ENCODE measurements at regions not wholly inside any gene's neighbourhood (a gene's known extent, or its start where the extent isn't known, plus 50 kb on each side); places are given as distances from the start of the nearest gene placed in this dataset.

GRCh38 chr2:7660816-7661215 is 743.6 kb downstream of the RNF144A start:
- Histone ChIP-seq H3K27me3 (replicated peaks; ENCODE audit: control insufficient read depth, insufficient read depth, low read length) (no peaks in the 10 kb centered on the region), H3K4me3 (replicated peaks; ENCODE audit: low read depth, low read length) (no peak overlapping the region), H3K36me3 (ENCODE audit: control insufficient read depth, insufficient read depth, low read length) (no peaks in the 10 kb centered on the region)
- no peak for DNase-seq (ENCODE audit: extremely low read depth, insufficient read length)
- no peak for TF ChIP-seq CTCF (IDR thresholded peaks at IDR 0.05; ENCODE audit: insufficient read depth, low read length, poor library complexity, severe bottlenecking)

GRCh38 chr2:7661502-7661901 is 744.3 kb downstream of the RNF144A start:
- no peak for TF ChIP-seq CTCF (IDR thresholded peaks at IDR 0.05; ENCODE audit: insufficient read depth, low read length, poor library complexity, severe bottlenecking)
- no peaks in the 10 kb centered on the region for H3K27me3 ChIP-seq (replicated peaks; ENCODE audit: control insufficient read depth, insufficient read depth, low read length)
- H3K4me3 ChIP-seq (replicated peaks; ENCODE audit: low read depth, low read length) = no peak overlapping the region
- no peak for DNase-seq (ENCODE audit: extremely low read depth, insufficient read length)
- H3K36me3 ChIP-seq (ENCODE audit: control insufficient read depth, insufficient read depth, low read length) = no peaks in the 10 kb centered on the region

GRCh38 chr2:7665880-7666279 is 748.7 kb downstream of the RNF144A start:
- TF ChIP-seq CTCF (IDR thresholded peaks at IDR 0.05; ENCODE audit: insufficient read depth, low read length, poor library complexity, severe bottlenecking) = no peak
- Histone ChIP-seq H3K27me3 (replicated peaks; ENCODE audit: control insufficient read depth, insufficient read depth, low read length) (no peaks in the 10 kb centered on the region), H3K36me3 (ENCODE audit: control insufficient read depth, insufficient read depth, low read length) (no peaks in the 10 kb centered on the region), H3K4me3 (replicated peaks; ENCODE audit: low read depth, low read length) (no peak overlapping the region)
- no peak for DNase-seq (ENCODE audit: extremely low read depth, insufficient read length)

GRCh38 chr2:7666596-7667259 is 749.5 kb downstream of the RNF144A start:
- no peak for DNase-seq (ENCODE audit: extremely low read depth, insufficient read length)

GRCh38 chr2:7667260-7667757 is 750.1 kb downstream of the RNF144A start:
- Histone ChIP-seq H3K4me3 (replicated peaks; ENCODE audit: low read depth, low read length) (no peak overlapping the region), H3K27me3 (replicated peaks; ENCODE audit: control insufficient read depth, insufficient read depth, low read length) (no peaks in the 10 kb centered on the region), H3K36me3 (ENCODE audit: control insufficient read depth, insufficient read depth, low read length) (no peaks in the 10 kb centered on the region)
- no peak for DNase-seq (ENCODE audit: extremely low read depth, insufficient read length)
- TF ChIP-seq CTCF (IDR thresholded peaks at IDR 0.05; ENCODE audit: insufficient read depth, low read length, poor library complexity, severe bottlenecking) = no peak

More at GRCh38 chr2:7666596-7667259, 749.5 kb downstream of the RNF144A start:
- no peak overlapping the region for H3K4me3 ChIP-seq (replicated peaks; ENCODE audit: low read depth, low read length)
- TF ChIP-seq CTCF (IDR thresholded peaks at IDR 0.05; ENCODE audit: insufficient read depth, low read length, poor library complexity, severe bottlenecking) = no peak
- no peaks in the 10 kb centered on the region for H3K27me3 ChIP-seq (replicated peaks; ENCODE audit: control insufficient read depth, insufficient read depth, low read length)
- no peaks in the 10 kb centered on the region for H3K36me3 ChIP-seq (ENCODE audit: control insufficient read depth, insufficient read depth, low read length)
